ENCODE measurements at regions not wholly inside any gene's neighbourhood (a gene's known extent, or its start where the extent isn't known, plus 50 kb on each side); places are given as distances from the start of the nearest gene placed in this dataset.

DNA sequence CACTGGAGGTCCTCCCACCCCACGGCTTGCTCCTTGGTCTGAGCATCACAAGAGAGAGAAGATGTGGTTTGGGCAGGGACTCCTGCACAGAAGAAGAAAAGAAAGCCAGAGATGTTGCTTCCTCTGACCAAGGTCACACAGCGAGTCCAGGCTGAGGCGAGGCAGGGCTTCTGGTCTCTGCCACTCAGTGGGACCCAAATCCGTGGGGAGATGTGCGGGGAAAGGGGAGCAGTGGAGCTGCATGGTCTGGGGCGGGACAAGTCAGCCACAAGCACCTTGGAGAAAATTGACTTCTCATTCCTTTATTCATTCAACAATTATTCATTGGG lies 150.9 kb downstream of the C9orf50 start:
- no peak for DNase-seq

GRCh38 chr9:129469188-129469987 lies 151.5 kb downstream of the C9orf50 start:
- no peak for DNase-seq

DNA sequence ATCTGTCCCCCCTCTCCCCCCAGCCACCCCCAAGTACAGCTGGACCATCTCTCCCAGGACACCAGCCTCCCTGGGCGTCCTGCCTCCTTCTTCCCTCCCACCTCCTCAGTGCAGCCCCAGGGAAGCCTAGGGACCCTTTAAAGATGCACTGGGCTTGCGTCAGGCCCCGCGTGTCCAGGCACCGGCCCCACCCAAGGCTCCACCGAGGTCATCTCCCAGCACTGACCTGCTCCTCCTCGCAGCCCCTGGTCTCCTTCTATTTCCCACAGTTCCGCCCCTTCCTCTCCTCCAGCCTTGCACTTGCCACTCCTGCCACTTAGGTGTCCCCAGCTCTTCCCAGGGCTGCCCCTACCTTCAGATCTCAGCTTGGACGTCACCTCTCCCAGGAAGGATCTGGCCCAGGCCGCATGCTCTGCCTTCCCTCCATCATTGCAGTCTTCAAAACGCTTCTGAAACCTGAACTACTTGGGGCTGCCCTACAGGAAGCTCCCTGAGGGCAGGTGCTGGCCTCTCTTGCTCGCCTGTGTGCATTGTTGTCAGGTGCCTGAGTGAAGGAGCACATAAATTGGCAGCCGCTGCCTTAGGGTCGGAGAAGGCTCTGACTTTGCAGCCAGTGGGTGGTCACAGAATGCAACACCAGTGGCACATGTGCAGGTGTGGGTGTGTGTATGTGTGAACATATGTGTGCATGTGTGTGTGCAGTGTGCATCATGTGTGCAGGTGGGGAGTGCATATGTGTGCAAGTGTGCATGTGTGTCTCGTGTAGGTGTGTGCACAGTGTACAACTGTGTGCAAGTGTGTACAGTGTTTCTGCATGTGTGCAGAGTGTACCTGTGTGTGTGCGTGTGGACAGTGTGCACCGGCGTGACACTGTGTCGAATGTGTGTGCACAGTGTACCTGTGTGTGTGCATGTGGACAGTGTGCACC lies 152.9 kb downstream of the C9orf50 start:
- DNase-seq, result no peak

DNA sequence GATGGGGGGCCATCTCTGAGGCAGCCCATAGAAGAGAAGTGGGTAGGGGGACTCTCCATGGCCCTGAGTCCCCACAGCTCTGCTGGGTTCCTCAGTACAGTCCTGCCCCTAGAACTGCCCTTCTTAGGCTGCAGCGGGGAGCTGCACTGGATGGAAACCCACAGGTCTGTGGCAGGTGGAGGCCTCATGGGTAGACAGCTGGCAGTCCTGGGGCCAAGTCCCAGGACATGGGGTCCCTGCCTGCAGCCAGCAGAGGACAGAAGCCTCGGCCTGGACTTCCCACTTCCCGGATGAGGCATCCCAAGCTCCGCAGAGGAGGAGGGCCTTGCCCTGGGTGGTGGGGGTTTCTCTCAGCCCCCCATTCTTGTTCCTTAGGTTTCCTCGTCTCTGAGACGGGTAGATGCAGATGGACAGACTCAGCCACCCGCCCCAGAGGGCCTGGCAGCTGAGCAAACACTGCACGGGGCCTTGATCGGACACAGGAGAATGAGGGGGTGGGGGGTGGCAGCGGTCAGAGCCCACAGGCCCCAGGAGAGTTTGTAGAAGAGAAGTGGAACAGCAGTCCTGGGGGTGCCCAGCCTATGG lies 153.8 kb downstream of the C9orf50 start:
- DNase-seq, result no peak

- DNase-seq, result no peak
Observed at GRCh38 chr9:129465834-129466535, 154.9 kb downstream of the C9orf50 start.

DNA sequence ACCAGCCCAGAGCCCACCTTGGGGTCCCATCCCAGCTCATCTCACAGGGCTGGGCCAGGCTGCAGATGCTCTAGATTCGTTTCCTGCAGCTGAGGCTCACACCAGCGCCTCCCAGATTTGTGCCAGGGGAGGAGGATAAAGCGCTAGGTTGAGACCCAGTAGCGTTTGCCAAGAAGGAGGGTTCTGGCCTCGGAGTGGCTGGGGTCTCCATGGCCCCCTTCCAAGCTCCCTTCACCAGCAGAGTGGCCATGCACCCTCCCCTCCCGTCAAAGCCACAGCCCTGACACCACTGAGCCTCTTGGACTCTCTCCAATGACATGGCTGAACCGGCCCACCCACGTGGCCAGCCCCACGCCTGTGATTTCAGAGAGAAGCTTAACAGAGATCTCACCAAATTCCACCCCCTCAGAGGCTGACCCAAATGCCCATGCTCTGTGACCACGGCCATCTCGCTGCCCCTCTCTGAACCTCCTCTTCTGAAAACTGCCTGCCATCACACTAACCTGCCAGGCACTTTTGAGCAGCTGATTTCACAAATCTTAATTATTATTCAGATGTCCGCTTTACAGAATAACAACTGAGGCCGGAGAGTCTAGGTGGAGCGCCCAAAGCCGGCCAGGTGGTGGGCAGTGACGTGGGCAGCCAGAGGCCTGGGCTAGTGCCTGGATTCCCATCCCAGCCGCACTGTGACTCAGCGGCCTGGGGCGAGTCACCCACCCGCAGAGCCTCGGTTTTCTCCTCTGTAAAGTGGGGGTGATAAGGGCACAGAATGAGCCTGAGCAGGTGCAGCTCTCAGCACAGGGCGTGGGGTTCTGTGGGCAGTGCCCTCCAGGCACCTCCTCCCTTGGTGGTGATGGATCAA lies 155.7 kb downstream of the C9orf50 start:
- DNase-seq, result no peak

GRCh38 chr9:129463994-129464393 lies 156.9 kb downstream of the C9orf50 start:
- no peak for DNase-seq

DNA sequence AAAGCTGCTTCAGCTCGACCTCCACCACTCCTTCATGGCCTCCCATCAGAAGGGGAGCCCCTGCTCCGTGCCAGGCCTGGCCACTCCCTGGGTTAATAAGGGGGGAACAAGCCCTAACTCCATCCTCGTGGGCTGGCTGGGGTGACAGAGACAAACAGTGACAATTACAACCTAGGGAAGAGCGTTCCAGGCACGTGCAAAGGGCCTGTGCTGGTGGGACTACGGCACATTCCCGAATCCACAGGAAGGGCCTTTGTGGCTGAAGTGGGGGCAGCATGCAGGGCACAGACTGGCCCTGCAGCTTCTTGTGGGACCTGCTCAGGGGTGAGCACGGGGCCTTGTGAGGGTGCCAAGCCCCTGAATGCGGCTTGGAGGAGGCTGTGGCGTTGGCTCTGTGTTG lies 157.4 kb downstream of the C9orf50 start:
- no peak for DNase-seq

- no peak for DNase-seq
Observed at GRCh38 chr9:129462360-129462759, 158.5 kb downstream of the C9orf50 start.

DNA sequence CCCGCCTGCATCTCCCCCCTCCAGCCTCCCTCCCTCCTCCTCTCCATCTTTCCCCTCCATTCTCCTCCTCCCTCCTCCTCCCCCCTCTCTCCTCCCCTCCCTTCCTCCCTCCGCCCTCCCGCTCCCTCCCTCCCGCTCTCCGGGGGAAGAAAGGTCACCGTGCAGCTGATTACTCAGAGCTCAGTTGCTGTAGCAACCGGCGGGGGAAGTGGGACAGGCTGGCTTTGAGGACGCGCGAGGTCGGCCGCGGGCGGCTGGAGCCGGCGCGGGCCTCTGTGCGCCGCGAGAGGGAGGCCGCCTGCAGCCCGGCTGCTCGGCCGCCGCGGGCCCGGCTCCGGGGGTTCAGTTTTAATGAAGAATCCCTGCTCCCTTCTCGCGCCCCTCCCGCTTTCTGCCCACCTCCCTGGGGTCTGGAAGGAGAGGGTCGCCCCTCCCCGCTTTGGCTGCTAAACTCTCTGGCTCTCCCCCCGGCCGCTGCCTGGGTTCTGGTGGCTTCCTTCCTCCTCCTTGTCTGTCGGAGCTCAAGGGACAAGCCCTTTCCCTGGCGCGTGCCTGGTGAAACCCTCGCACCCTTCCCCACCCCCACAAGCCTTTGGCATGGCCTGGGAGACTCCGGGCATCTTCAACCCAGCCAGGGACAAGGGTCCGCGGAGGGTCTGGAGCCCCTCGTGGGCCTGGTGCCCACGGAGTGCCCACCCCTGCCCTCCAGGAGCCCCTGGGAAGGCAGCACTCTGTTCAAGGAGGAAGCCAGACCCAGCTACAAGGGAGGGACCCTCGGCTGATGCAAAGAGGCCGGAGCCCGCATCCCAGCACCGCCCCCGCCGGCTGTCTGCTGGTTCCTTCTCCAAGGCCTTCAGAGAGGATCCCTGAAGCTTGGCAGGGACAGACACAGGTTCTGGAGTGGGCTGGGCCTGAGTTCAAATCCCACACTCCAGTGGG lies 160.3 kb downstream of the C9orf50 start:
- DNase-seq, result peak; percentile 93

- peak; percentile 75 for DNase-seq
Observed at GRCh38 chr9:129459547-129460322, 161.2 kb downstream of the C9orf50 start.

DNA sequence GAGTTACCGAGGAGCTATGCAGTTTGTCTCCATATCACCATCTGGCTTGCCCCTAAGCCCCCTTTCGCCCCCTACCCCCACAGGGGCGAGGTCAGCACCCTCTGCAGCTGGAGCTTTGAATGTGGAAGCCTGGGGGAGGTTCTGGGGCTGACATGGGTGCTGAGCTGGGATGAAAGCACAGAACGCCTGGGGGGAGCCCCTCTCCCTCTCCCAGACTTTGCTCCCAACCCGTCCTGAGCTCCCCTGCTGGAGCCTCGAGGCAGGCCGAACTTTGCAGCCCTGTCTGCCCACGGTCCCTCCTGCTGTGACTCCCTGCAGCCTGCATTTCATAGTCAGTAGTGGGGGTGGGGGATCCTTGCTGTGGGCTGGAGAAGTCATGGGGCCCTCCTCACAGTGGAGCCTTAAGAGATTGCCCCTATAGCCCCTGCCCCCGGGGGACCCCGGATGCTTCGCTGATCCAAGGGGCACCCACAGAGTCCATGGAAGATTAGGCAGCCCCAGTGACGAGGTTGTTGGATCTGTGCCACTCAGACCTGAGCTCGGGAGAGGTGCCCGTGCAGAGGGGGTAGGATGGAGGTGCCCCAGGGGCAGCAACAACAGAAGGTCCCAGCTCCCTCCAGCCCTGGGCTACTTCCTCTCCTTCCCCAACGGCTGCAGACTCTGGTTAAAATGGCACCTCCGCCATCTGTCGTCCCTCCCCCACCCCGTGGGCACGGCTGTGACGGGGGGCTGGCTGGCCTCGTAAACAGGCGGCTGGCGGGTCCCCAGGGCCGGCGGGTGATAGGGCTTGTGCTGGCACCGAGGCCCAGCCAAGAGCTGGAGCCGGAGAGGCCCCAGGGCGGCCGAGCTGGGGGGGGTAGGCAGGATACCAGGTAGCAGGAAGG lies 162.0 kb downstream of the C9orf50 start:
- peak; percentile 53 for DNase-seq

DNA sequence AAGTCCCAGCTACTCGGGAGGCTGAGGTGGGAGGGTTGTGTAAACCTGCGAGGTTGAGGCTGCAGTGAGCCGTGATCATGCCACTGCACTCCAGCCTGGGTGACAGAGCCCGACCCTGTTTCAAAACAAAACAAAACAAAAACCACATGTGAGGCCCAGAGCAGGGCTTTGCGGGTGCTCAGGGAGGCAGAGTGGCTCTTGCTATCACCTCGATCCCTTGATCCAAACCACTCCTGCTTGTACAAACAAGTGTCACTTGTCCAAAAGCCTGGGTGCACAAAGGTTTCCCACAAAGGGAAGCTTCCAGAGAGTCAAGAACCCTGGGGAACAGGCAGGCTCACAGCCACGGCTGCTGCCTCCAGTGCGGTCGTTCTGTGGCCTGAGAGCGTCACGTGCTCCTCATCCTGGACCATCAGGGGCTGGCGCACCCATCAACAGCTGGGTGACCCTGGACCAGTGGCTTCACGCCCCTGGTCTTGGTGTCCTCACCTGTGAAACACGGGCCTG lies 162.7 kb downstream of the C9orf50 start:
- DNase-seq, result peak; percentile 68

DNA sequence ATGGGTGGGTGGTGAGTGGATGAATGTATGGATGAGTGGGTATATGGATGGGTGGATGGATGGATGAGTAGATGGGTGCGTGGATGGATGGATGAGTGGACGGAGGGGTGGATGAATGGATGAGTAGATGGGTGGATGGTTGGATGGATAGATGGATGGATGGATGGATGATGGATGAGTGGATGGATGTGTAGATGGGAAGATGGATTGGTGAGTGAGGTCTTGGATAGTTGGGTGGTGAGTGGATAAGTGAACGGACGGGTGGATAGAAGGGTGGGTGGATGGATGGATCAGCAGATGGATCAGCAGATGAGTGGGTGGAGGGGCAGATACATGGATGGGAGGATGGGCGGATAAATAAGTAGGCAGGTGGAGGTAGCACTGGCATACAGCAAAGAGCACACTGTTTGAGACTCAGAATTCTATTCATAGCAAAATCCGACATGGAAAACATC lies 163.5 kb downstream of the C9orf50 start:
- no peak for DNase-seq

DNA sequence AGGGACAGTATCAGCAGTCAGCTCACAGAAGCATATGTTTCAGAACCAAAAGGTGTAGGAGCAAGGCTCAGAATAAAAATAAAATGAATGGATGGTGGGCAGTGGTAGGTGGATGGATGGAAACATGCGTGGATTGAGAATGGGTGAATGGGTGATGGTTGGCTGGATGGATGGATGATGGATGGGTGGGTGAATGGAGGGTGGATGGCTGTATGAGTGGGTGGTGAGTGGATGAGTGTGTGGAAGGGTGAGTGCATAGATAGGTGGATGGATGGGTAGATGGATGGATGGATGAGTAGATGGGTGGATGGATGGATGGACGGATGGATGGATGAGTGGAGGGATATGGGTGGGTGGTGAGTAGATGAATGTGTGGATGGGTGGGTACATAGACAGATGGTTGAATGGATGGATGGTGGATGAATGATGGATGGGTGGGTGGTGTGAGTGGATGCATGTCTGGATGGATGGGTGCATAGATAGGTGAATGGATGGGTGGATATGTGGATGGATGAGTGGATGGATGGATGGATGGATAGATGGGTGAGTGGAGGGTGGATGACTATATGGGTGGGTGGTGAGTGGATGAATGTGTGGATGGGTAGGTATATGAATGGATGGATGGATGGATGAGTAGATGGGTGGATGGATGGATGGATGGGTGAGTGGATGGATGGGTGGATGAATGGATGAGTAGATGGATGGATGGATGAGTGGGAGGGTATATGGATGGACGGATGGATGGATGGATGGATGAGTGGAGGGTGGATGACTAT lies 164.2 kb downstream of the C9orf50 start:
- no peak for DNase-seq

GRCh38 chr9:129455151-129455995 lies 165.5 kb downstream of the C9orf50 start:
- DNase-seq, result no peak
